ENCODE measurements at regions not wholly inside any gene's neighbourhood (a gene's known extent, or its start where the extent isn't known, plus 50 kb on each side); places are given as distances from the start of the nearest gene placed in this dataset.

DNA sequence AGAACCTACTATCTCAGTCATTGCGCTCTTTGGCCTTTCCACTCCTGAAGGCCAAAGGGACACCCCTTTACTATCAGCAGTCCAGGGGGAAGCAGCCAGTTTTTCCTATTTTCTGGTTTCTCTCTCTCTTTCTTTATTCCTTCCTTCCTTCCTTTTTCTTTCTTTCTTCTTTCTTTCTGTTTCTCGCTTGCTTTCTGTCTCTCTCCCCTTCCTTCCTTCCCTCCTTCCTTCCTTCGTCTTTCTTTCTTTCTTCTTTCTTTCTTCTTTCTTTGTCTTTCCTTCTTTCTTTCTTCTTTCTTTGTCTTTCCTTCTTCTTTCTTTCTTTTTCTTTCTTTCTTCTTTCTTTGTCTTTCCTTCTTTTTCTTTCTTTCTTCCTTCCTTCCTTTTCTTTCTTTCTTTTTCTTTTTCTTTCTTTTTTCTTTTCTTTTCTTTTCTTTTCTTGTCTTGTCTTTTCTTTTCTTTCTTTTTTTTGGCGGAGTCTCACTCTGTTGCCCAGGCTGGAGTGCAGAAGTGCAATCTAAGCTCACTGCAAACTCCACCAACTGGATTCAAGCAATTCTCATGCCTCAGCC is 64.9 kb upstream of the OTX2 start:
- DNase-seq (ENCODE audit: low spot score in 2 of 2) = no peak
- H3K27ac ChIP-seq = no peak overlapping the region
- no peaks in the 10 kb centered on the region for H3K4me1 ChIP-seq
- H3K27me3 ChIP-seq = no peaks in the 10 kb centered on the region
- no peaks in the 10 kb centered on the region for H3K36me3 ChIP-seq
- no peak overlapping the region for H3K4me3 ChIP-seq
- H3K9me3 ChIP-seq = no peaks in the 10 kb centered on the region
- TF ChIP-seq POLR2AphosphoS5 (IDR thresholded peaks at IDR 0.05) (no peak), POLR2A (IDR thresholded peaks at IDR 0.05) (no peak)
- TF ChIP-seq, protein P1, sequence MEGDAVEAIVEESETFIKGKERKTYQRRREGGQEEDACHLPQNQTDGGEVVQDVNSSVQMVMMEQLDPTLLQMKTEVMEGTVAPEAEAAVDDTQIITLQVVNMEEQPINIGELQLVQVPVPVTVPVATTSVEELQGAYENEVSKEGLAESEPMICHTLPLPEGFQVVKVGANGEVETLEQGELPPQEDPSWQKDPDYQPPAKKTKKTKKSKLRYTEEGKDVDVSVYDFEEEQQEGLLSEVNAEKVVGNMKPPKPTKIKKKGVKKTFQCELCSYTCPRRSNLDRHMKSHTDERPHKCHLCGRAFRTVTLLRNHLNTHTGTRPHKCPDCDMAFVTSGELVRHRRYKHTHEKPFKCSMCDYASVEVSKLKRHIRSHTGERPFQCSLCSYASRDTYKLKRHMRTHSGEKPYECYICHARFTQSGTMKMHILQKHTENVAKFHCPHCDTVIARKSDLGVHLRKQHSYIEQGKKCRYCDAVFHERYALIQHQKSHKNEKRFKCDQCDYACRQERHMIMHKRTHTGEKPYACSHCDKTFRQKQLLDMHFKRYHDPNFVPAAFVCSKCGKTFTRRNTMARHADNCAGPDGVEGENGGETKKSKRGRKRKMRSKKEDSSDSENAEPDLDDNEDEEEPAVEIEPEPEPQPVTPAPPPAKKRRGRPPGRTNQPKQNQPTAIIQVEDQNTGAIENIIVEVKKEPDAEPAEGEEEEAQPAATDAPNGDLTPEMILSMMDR (IDR thresholded peaks at IDR 0.05) = no peak
- intact Hi-C loops (cut with DNase I; ENCODE audit: low total_unique reads) = no loop called here

DNA sequence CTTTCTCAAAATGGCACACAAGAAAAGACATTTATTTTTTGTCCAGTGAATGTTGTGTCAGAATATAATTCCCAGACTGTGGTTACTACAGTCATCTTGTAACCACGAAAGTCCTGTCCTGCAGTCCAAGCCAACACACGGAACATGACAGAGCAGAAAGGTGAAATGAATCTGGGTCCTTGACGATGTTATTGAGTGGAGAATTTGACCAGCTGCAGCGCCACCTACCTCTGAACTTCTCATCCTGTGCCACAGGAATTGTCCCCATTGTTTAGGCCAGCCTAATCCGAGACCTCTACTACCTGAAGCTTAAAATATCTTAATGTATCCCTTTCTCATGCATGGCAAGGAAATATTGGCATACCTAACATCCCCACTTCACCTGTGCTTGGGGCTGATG is 64.1 kb upstream of the OTX2 start:
- Histone ChIP-seq H3K4me1 (no peaks in the 10 kb centered on the region), H3K27ac (no peak overlapping the region), H3K27me3 (no peaks in the 10 kb centered on the region), H3K4me3 (no peak overlapping the region), H3K36me3 (no peaks in the 10 kb centered on the region), H3K9me3 (no peaks in the 10 kb centered on the region)
- DNase-seq (ENCODE audit: low spot score in 2 of 2) = no peak
- TF ChIP-seq POLR2AphosphoS5 (IDR thresholded peaks at IDR 0.05) = no peak
- TF ChIP-seq, protein P1 (IDR thresholded peaks at IDR 0.05) = no peak
- no peak for TF ChIP-seq POLR2A (IDR thresholded peaks at IDR 0.05)
- intact Hi-C loops (cut with DNase I; ENCODE audit: low total_unique reads) = loop anchor here (5.0 kb wide), 1 partner anchor 648 kb away; no protein-coding TSS in a partner anchor

- Histone ChIP-seq H3K27me3 (no peaks in the 10 kb centered on the region), H3K9me3 (no peaks in the 10 kb centered on the region), H3K36me3 (no peaks in the 10 kb centered on the region), H3K27ac (no peak overlapping the region), H3K4me1 (no peaks in the 10 kb centered on the region), H3K4me3 (no peak overlapping the region)
- intact Hi-C loops (cut with DNase I; ENCODE audit: low total_unique reads) = loop anchor here (5.0 kb wide), 1 partner anchor 652 kb away; no protein-coding TSS in a partner anchor
- no peak for DNase-seq (ENCODE audit: low spot score in 2 of 2)
- TF ChIP-seq POLR2AphosphoS5 (IDR thresholded peaks at IDR 0.05) (no peak), POLR2A (IDR thresholded peaks at IDR 0.05) (no peak)
- TF ChIP-seq, protein P1 (IDR thresholded peaks at IDR 0.05) = no peak
Observed at GRCh38 chr14:56870336-56870735, 60.1 kb upstream of the OTX2 start.

DNA sequence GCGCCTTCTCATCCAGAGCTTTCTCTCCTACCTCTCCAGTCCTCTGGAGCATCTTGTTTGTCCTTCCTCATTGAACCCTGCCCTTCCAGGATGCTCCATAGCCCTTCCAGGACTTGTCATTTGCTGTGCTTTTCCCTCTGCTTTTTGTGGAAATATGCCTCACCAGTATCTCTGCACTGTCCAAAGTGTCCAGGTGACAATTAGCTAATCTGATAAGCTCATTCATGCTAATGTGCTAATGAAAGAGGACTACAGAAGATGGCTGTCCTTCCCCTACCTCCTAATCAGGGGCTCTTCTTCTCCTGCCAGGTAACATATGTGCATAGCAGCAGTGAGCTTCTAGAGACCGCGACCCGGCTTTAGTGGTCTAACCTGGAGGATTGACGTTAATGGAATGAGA is 58.4 kb upstream of the OTX2 start:
- no peaks in the 10 kb centered on the region for H3K4me1 ChIP-seq
- H3K36me3 ChIP-seq = no peaks in the 10 kb centered on the region
- H3K9me3 ChIP-seq = no peaks in the 10 kb centered on the region
- intact Hi-C loops (cut with DNase I; ENCODE audit: low total_unique reads) = no loop called here
- H3K27me3 ChIP-seq = no peaks in the 10 kb centered on the region
- DNase-seq (ENCODE audit: low spot score in 2 of 2) = no peak
- no peak overlapping the region for H3K27ac ChIP-seq
- TF ChIP-seq, protein P1 (IDR thresholded peaks at IDR 0.05) = no peak
- no peak for TF ChIP-seq POLR2A (IDR thresholded peaks at IDR 0.05)
- no peak for TF ChIP-seq POLR2AphosphoS5 (IDR thresholded peaks at IDR 0.05)
- H3K4me3 ChIP-seq = no peak overlapping the region

- Histone ChIP-seq H3K4me3 (no peak overlapping the region), H3K4me1 (no peaks in the 10 kb centered on the region), H3K27me3 (peaks cover 0 to 4% of the 10 kb centered on the region in 2 donors), H3K36me3 (no peaks in the 10 kb centered on the region), H3K27ac (no peak overlapping the region), H3K9me3 (no peaks in the 10 kb centered on the region)
- TF ChIP-seq POLR2AphosphoS5 (IDR thresholded peaks at IDR 0.05) (no peak), POLR2A (IDR thresholded peaks at IDR 0.05) (no peak)
- TF ChIP-seq, protein P1 (IDR thresholded peaks at IDR 0.05) = no peak
- no peak for DNase-seq (ENCODE audit: low spot score in 2 of 2)
- intact Hi-C loops (cut with DNase I; ENCODE audit: low total_unique reads) = no loop called here
Observed at GRCh38 chr14:56862836-56863235, 52.6 kb upstream of the OTX2 start.
